Pons (tissue), 1 donor: ENCODE measurements at regions not wholly inside any gene's neighbourhood (a gene's known extent, or its start where the extent isn't known, plus 50 kb on each side); places are given as distances from the start of the nearest gene placed in this dataset.
"Not testable (repeated sequence)": the region's sequence is repeated elsewhere in the genome, so short reads cannot be mapped to it uniquely, and the experiment has no call there.

Experiments
- DNase-seq: peaks from one replicate; pipeline ENCODE4 v3.0.0-alpha.2; 2016; ENCODE audit warnings: low spot score

DNA sequence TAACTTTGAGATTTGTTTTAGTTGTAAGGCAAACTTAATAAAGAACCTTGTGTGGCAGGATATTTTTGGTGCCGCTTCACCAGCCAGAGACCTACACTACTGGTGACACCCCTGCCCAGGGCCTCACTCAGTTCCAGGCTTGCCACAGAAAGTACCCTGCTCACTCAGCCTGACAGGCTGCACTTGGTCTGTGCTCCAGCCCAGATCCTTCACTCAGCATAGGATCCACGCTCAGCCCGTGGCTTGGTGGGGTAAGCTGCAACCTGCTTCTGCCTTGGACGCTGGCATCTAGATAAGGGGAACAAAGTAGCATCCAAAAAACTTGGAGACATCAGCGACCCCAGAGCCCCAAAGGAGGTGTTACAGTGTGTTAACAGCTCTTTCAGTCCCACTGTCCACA is 825.5 kb downstream of the EPHA3 start:
- no peak for DNase-seq

DNA sequence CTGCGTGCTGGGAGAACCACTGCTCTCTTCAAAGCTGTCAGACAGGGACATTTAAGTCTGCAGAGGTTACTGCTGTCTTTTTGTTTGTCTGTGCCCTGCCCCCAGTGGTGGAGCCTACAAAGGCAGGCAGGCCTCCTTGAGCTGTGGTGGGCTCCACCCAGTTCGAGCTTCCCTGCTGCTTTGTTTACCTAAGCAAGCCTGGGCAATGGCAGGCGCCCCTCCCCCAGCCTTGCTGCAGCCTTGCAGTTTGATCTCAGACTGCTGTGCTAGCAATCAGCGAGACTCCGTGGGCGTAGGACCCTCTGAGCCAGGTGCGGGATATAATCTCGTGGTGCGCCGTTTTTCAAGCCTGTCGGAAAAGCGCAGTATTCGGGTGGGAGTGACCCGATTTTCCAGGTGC is 837.0 kb downstream of the EPHA3 start:
- DNase-seq, result not testable (repeated sequence)

DNA sequence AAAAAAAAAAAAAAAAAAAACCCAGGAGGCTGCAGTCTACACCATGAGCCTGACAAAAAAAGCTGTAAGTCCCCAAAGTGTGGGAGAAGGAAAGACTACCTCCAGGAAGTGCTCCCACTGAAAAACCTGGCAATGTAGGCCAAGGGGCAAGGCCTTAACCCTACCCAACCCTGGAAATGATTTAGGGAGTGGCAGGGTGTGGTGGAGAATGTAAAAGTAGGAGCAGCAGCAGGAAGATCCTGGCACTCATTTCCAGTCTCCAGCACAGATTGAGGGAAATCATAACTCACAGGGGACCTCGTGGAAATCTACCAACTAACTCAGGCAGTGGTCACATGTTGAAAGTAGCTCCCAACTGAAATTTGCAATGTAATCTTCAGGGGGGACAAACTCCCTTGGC is 839.5 kb downstream of the EPHA3 start:
- DNase-seq, result no peak

DNA sequence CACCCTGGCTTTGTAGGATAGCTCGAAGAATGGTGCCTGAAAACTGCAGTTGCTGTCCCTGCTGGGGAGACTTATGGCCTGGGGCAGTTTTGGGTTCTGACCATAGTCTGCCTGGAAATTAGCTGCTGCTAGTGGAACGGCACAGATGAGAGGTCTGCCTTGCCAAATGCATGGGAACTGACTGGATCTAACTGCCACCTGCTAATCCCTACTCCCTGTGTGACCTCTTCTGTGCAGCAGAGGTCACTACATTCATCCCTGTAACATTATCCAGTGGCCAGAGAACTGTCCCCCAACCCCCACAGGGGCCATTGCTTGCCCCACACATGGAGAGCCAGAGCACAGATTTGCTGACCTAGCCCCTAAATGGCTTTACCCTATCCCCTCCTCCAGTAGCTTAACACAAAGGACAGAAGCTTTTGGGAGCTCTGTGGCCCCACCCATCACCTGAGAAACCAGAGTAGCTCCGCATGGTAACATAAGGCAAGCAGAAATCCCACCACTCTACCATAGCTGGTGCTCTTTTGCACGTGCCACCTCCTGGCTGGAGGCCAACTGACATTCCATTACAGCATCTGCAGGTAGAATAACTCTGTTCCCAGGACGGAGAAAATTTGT is 840.0 kb downstream of the EPHA3 start:
- DNase-seq, result no peak

DNA sequence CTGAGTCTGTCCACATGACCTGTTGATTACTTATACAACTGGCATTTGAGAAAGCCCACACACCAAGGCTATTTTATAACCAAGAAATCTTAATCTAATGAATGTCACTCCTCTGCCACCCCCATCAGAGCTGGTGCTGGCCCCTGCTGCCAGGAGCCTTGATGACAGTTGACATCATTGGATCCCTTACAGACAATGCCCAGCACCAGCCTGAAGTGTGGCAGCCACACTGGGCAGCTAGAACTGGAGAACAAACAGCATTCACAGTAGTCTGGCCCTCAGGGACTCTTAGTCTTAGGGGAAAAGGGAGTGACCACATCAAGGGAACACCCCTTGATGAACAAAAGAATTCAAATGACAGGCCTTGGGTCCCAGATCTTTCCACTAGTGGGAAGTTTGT is 840.6 kb downstream of the EPHA3 start:
- DNase-seq, result no peak

DNA sequence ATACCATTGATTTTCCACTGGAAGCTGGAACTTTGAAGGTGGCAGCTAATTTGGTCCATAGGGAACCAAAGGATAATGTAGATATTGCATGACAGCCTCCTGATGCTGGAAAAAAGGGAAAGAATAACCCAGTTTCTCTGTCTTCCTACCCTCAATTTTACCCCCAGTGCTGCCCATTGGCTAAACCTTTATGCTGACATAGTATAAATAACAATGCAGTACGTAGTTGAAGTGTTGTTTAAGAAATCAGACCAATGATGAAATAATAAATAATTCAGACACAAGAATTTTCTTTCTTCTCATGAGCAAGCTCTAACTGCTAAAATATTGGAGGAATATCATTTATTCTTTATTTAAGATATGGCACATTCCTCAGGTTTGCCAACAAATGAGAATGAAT is 843.4 kb downstream of the EPHA3 start:
- no peak for DNase-seq

DNA sequence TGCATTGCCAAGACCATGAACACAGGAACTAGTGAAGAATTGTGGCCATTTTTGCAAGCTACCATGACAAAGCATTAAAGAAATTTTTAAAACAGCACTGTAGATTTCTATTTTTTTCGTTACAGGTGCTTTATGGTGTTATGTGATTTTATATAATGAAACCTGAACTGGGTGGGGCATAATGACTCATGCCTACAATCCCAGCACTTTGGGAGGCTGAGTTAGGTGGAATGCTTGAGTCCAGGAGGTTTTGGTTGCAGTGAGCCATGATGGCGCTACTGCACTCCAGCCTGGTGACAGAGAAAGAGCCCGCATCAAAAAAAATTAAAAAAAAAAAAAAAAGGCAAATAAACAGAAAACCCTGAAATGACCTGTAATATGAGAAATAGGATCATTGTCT is 846.7 kb downstream of the EPHA3 start:
- DNase-seq, result no peak

DNA sequence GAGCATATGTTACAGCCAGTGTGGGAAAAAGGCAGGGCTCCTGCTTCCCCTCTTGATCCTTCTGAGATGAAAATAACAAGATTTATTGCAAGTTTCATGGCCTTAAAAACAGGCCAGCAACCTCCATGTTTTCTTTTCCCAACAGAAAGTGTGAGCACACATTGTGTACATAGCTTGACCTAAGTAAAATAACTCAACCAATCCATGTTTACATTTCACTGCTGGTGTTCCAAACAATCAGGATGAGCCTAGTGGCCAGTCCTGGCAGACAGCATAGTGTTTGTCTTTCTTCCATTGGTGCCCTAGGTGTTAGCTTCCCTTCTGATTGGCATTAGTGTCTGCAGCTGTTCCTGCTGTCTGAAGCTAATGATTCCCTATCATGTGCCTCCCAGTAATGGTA is 847.7 kb downstream of the EPHA3 start:
- no peak for DNase-seq

DNA sequence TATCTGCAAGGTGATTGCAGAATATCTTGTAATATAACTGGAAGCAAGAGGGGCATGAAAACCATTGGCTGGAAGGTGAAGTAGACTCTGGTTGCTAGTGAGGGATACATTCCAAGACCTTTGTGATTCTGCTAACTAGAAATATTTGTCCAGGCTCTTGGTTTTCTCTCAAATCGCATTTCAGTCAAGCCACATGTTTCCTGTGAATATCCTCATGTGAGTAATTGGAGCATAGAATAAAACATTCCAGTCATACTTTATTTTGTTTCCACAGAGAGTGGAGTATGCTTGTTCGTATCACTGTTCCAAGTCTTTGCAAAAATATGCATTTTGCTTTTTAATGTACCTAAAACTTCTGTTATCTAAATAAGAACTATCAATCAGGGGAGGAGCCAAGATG is 850.0 kb downstream of the EPHA3 start:
- DNase-seq, result no peak

DNA sequence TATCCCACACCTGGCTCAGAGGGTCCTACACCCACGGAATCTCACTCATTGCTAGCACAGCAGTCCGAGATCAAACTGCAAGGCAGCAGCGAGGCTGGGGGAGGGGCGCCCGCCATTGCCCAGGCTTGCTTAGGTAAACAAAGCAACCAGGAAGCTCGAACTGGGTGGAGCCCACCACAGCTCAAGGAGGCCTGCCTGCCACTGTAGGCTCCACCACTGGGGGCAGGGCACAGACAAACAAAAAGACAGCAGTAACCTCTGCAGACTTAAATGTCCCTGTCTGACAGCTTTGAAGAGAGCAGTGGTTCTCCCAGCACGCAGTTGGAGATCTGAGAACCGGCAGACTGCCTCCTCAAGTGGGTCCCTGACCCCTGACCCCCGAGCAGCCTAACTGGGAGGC is 850.7 kb downstream of the EPHA3 start:
- DNase-seq, result not testable (repeated sequence)

DNA sequence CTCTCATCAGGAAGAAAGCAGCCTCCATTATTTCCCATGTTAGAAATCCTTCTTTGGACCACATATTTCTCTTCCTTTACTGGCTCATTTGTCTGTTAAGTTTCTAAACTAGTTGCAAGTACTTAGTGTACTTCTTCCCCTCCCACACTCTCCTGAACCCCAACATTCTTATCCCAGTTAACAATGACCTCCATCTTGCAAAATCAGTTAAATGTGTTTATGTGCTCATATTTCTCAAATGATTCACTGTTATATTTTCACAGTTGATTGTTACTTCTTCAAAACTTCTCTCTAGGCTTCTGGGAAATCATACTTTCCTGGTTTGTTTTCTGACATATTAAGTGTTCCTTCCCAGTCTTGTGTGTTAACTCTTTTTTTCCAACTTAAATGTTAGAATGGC is 856.9 kb downstream of the EPHA3 start:
- no peak for DNase-seq

DNA sequence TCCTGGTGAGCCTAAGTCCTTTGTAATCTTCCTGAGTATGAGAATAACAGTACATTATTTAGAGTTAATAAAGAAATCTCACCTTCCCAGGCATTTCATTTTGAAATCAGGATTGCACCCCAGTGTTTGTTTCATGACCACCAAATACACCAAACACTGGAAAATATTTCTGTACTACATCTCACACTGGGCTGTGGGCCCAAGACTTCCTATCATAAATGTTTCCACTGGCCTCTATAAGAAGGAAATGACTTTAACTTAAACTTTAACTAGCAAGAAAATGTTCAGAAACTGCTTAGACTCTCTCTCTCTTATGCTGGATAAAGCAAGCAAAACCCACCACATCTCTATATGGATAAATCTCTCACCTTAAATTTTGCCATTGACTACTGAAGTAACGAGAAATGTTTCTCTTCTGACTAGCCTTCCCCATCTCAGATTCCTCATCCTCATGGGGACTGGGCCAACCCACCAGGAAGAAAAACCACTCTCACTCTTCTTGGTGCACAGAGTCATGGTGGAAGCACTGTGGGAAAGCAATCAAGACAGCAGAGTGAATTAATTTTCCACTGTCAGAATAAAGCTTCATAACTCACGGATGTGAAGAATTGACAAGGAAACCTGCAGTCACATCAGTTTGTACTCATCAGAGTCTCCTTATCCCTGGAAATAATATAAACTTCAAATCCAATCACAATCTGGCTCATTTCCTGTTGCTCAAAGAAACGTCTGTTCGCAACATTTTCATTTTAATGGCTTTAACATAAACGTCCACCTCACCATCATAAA is 859.6 kb downstream of the EPHA3 start:
- no peak for DNase-seq

DNA sequence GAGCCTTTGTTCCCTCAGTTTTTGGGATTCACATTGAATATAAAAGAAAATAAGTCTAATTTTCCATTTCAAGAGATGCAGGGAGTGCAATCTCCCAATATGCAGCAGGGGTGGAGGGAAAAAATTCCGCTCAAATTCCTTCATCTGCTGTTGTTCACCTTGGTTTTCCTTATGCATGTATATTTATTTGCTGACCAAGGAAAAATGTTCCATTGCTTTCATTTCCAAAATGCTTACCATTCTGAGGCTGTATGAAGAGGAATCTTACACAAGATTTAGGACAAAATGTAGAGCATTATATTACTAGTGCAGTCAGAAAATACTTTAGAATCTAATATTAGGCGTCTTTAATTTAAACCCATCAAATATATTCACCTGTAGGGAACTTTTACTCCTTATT is 863.9 kb downstream of the EPHA3 start:
- no peak for DNase-seq

DNA sequence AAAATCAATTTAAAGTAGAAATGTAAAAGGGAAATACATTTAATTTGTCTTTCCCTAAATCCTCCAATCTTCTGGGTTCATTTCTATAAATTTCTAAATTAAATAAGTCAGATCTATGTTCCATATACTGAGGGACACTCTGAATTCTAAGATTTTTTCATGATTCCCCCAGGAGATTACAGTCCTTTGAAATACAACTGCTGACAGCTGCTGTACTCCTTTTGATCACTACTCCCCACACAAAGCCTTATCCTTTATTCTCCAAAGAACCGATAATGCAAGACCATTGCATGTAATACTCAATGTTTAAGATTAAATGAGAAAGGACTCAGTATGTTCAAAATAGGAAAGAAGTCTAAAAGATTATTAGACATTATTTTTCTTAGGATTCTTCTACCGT is 865.7 kb downstream of the EPHA3 start:
- no peak for DNase-seq

DNA sequence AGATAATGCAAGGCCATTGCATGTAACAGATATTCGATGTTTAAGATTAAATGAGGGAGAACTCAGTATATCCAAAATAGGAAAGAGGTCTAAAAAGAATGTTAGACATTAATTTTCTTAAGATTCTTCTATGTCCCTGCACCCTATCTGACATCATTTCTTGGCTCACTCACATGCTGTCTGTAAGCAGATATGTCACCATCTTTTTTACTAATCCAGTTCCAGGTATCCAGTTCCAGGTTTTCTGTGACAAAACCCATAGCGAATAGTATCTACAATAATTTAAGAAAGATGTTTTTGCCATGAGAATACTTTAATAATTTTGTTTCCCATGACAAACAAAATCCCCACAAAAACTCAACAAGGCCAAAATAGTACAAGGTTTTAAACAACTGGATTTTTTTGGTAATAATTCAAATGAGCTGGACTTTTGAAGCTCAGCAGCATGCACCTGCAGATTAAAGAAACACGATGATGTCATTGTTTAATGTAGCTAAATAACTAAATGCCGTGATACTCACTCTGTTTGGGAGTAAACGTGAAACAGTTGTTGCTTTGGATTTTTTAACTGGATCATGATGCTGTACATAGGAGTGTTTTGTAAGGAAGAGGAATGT is 867.6 kb downstream of the EPHA3 start:
- no peak for DNase-seq

DNA sequence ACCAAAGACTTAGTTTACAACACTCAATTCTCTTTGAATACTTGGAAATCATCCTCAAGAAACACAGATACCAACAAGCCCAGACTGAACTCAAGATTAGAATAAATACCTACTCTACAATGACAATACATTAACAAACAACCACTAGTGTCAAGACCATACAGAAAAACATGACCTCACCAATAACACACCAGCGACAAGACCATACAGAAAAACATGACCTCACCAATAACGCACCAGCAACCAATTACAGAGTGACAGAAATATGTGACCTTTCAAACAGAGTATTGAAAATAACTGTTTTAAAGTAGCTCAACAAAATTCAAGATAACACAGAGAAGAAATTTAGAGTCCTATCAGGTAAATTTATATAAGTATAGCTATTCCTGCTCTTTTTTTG is 876.0 kb downstream of the EPHA3 start:
- no peak for DNase-seq

DNA sequence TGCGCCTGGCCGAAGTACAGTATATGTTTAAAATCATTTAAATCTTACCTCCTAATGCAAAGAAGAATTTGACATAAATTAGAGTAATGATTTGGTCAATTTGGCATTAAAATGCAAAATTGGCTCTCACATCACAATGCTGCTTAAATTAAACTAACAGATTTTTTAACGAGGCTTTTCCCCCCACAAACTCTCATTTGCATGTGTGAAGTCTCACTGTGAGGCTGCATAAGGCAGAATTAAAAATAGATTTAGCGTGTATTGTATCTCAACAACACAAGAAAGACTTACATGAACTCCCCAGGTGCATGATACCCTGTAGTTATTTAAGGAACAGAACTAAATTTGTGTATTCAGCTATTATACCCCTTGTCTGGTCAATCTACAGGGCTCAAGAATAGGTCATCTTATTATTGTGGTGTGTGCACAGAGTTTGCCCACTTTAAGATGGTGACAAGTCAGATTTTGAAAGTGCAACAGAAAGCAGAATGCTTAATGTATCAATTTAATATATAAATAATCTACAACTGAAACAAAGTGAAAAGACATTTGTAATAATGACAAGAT is 897.9 kb downstream of the EPHA3 start:
- DNase-seq, result no peak

DNA sequence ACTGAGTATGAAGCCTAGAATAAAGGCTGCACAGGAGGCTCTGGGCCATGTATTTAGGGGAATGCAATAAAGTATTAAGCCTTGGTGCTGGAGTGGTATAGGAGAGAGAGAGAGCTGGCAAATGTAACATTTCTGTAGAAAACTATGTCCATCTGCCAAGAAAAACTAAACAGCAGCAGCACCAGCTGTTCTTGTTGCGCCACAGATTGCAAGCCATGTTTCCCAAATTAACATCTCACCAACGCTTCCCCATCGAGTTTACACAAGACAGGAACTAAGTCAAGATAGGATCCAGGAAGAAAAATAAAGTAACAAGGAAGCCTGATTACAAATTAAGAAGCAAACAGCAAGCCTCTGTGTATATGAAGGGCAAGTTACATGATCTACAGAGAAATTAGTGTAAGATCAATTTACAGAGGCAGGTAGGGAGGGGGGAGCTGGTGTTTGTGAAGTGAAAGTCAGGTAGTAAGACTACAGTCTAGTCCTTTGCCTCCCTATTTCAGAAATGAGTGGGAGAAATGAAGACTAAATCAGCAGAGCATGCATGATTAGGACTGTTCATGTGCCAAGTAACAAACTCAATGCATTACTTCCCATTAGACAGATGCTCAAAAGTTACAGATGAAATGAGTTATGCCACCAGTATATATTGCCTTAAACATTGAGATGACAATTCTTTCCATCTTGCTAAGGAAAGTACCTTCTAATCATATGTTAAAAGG is 900.5 kb downstream of the EPHA3 start:
- DNase-seq, result peak; percentile 35

DNA sequence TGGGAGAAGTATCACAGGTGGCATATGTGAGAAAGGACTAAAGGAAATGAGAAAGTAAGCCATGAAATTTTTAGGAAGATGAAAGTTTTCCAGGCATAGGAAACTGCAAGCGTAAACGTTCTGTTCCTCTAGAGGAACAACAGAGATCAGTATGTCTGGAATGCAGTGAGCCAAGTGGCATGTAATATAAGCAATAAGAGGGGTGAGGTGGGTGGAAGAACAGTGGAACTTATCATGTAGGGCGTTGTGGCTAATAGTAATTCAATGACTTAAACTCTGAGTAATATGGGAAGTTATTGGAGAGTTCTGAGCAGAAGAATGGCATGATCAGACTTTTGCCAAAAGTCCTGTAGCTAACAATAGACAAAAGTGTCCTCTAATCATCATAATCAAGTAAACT is 902.9 kb downstream of the EPHA3 start:
- DNase-seq, result no peak

DNA sequence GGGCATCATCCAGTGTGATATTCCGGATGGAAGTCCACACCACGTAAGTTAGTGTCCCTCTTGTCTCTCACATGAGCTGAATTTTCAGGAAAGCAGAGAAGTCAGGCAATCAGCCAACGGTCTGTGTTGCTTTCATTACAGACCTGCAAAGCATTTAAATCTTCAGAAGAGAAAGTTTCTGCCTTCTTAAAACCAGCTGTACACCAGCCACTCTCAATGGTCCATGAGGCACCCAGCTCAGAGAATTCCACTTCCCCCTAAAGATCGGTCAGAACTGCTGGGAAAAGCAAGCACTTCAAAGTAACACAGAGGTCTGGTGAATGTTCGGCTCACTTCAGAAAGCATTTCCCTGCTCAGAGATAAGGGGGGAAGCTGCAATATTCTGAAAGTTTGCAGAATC is 903.7 kb downstream of the EPHA3 start:
- no peak for DNase-seq

DNA sequence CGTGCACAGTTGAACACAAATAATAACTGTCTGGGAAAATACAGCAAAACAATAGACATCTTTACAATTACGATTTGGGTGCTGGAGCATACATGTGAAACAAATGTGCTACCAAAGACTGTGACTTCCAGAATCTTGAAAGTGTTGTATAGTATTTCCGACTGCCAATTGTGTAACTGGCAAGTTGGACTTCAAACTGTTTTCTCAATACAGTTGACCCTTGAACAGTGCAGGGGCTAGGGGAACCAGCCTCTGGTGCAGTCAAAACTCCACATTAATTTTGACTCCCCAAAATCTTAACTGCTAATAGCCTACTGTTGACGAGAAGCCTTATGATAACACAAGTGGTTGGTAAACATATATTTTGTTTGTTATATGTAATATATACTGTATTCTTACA is 904.2 kb downstream of the EPHA3 start:
- DNase-seq, result no peak

DNA sequence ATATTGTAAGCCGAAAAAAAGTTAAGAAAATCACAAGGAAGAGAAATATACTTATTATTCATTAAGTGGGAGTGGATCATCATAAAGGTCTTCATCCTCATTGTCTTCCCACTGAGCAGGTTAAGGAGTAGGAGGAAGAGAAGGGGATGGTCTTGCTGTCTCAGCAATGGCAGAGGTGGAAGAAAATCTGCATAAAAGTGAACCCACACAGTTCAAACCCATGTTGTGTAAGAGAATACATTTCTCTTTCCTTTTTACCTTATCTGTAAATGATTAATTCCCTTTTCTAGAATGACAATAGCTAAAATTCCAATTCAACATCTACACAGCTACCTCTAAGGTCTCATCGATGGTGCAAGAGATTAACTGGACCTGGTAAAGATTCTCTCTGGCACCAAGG is 904.6 kb downstream of the EPHA3 start:
- no peak for DNase-seq
